Kidney (tissue), 13 donors: ENCODE measurements at regions not wholly inside any gene's neighbourhood (a gene's known extent, or its start where the extent isn't known, plus 50 kb on each side); places are given as distances from the start of the nearest gene placed in this dataset.

ENCODE experiments used
- DNase-seq, 5 donors: peaks; one replicate each; pipeline ENCODE4 v3.0.0-alpha.2; 2013 to 2020
- FAIRE-seq: peaks from 2 replicates; lab custom pipeline; 2012; peaks lifted over from hg19 to GRCh38; lab: Jason Lieb, UNC
- H3K27ac ChIP-seq, 2 donors: one replicate each; pipeline ENCODE4 v1.7.0; 2013; ENCODE audit warnings: low read depth in 2 of 2, low read length in 2 of 2, inconsistent platforms in 1 of 2
- H3K27me3 ChIP-seq: one replicate; pipeline ENCODE4 v1.7.1; 2013; ENCODE audit warnings: low read length, inconsistent platforms; ENCODE audit not compliant: control insufficient read depth, insufficient read depth
- H3K36me3 ChIP-seq, 3 donors: one replicate each; pipeline versions ENCODE4 v1.7.0 to v1.7.1; 2013; ENCODE audit warnings: low read length in 3 of 3, control low read depth in 1 of 3, inconsistent platforms in 1 of 3; ENCODE audit not compliant: insufficient read depth in 3 of 3, control insufficient read depth in 2 of 3
- H3K4me1 ChIP-seq, 3 donors: one replicate each; pipeline versions ENCODE4 v1.7.0 to v1.7.1; 2013; ENCODE audit warnings: low read length in 3 of 3, inconsistent platforms in 1 of 3, low read depth in 1 of 3; ENCODE audit not compliant: control insufficient read depth in 2 of 3, insufficient read depth in 2 of 3
- H3K4me3 ChIP-seq, 3 donors: one replicate each; pipeline versions ENCODE4 v1.7.0 to v1.8.1; 2013; ENCODE audit warnings: low read length in 3 of 3, control low read depth in 1 of 3, inconsistent platforms in 1 of 3
- H3K9ac ChIP-seq, 3 donors: one replicate each; pipeline versions ENCODE4 v1.7.0 to v1.7.1; 2013; ENCODE audit warnings: low read length in 3 of 3, control low read depth in 1 of 3, inconsistent platforms in 1 of 3
- H3K9me3 ChIP-seq, 3 donors: one replicate each; pipeline versions ENCODE4 v1.7.0 to v1.7.1; 2013; ENCODE audit warnings: low read length in 3 of 3, control low read depth in 1 of 3, inconsistent platforms in 1 of 3; ENCODE audit not compliant: control insufficient read depth in 2 of 3, insufficient read depth in 1 of 3
- intact Hi-C: fragments of 100-400 bp; cut with DNase I; formaldehyde crosslinking; loops from one replicate; pipeline ENCODE4 v1.11.1; 2022
- TF ChIP-seq, protein P1 (sequence below): IDR thresholded peaks from 3 replicates; pipeline ENCODE4 v1.5.1; 2012; ENCODE audit warnings: mild to moderate bottlenecking, moderate library complexity, borderline replicate concordance; ENCODE audit not compliant: insufficient read depth; ENCODE audit errors: extremely low read depth
- donor health status: control.
- donor health status: control.
- donor health status: control.
- donor health status: control.
- donor health status: control.
- donor health status: DM: yes; HTN: yes; CAD: no.
- donor health status: Normal renal cell carcinoma (clear cell type).

DNA sequence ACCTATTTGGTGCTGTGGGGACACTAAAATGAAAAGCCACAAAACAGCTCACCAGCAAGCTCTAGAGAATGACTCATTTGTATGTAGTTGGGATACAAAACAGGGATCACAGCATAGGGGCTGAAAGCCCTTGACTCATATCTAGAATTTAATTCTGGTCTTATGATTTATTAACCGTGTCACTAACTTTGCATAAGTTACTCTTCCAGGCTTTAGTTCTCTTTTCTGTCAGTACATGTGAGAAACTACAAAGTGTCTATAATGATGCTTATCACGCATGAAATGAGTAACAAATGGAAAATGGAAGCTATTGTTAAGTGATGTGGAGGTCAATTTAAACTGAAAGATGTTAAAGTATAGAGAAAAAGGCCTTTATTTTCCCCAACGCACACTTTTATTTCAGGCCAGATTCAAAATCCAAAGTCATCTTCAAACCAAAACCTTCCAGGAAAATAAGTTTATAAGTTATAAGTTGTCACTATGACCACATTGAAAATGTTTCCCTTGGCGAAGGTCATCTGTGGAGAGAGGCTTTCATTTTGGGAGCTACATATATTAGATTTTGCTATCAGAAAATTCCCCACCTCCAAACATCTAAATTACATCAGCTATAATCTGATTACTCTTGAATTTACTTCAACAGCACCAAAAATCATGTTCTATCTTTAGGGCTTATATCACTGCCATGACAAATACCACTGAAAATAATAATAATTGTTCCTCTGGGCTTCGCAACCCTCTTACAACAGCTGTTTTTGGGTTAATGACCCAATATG is 430.5 kb downstream of the MRPL39 start:
- no peak overlapping the region for H3K27ac ChIP-seq
- H3K9ac ChIP-seq, result no peak overlapping the region
- TF ChIP-seq, protein P1, sequence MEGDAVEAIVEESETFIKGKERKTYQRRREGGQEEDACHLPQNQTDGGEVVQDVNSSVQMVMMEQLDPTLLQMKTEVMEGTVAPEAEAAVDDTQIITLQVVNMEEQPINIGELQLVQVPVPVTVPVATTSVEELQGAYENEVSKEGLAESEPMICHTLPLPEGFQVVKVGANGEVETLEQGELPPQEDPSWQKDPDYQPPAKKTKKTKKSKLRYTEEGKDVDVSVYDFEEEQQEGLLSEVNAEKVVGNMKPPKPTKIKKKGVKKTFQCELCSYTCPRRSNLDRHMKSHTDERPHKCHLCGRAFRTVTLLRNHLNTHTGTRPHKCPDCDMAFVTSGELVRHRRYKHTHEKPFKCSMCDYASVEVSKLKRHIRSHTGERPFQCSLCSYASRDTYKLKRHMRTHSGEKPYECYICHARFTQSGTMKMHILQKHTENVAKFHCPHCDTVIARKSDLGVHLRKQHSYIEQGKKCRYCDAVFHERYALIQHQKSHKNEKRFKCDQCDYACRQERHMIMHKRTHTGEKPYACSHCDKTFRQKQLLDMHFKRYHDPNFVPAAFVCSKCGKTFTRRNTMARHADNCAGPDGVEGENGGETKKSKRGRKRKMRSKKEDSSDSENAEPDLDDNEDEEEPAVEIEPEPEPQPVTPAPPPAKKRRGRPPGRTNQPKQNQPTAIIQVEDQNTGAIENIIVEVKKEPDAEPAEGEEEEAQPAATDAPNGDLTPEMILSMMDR, result no peak
- intact Hi-C loops, result no loop called here
- H3K36me3 ChIP-seq, result no peaks in the 10 kb centered on the region
- no peaks in the 10 kb centered on the region for H3K4me1 ChIP-seq
- H3K9me3 ChIP-seq, result no peaks in the 10 kb centered on the region
- H3K27me3 ChIP-seq, result no peaks in the 10 kb centered on the region
- no peak for FAIRE-seq
- DNase-seq, result no peak
- no peak overlapping the region for H3K4me3 ChIP-seq

DNA sequence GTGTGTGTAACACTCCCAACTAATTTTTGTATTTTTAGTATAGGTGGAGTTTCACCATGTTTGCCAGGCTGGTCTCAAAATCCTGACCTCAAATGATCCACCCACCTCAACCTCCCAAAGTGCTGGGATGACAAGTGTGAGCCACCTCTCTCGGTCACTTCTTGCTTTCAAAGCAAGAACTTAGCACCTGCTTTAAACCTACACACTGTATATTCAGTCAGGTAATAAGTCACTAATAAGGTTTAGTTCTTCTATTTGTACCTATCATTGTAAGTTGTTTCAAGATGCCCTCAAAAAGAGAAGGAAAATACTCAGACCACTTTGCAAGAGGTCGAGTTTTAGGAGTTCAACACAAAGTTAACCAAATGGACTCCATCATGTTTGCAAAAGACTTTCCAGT is 431.3 kb downstream of the MRPL39 start:
- no peak overlapping the region for H3K9ac ChIP-seq
- no peak for FAIRE-seq
- no peak overlapping the region for H3K27ac ChIP-seq
- no peak for DNase-seq
- intact Hi-C loops, result no loop called here
- TF ChIP-seq, protein P1, result no peak
- no peak overlapping the region for H3K4me3 ChIP-seq
- H3K4me1 ChIP-seq, result no peaks in the 10 kb centered on the region
- H3K36me3 ChIP-seq, result no peaks in the 10 kb centered on the region
- no peaks in the 10 kb centered on the region for H3K27me3 ChIP-seq
- no peaks in the 10 kb centered on the region for H3K9me3 ChIP-seq

DNA sequence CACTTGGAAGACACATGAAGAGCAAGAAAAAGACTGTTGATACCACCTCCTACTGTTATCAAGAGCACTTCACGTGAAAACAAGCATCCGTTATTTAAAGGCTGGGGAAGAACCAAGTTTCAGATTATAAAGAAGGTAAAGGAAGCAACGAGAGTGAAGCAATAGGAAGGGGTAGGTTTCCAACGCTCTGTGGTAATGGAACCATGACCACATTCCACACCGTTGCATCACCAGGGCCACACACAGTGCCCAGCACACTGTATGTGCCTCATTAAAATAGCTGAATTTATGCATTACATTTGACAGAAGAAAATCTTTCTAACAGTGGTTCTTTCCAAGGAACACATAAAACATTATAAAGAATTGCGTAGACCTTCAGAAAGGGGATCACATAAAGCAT is 435.8 kb downstream of the MRPL39 start:
- Histone ChIP-seq H3K27me3 (no peaks in the 10 kb centered on the region), H3K9me3 (peaks cover 0 to 4% (median 0%) of the 10 kb centered on the region in 3 donors), H3K27ac (no peak overlapping the region), H3K4me3 (no peak overlapping the region), H3K9ac (no peak overlapping the region), H3K36me3 (no peaks in the 10 kb centered on the region), H3K4me1 (no peaks in the 10 kb centered on the region)
- FAIRE-seq (no peak), DNase-seq (no peak)
- TF ChIP-seq, protein P1, result no peak
- intact Hi-C loops, result no loop called here
